Ishikawa (cell line): ENCODE measurements at regions not wholly inside any gene's neighbourhood (a gene's known extent, or its start where the extent isn't known, plus 50 kb on each side); places are given as distances from the start of the nearest gene placed in this dataset.

ENCODE experiments used
- CEBPB ChIP-seq: IDR thresholded peaks from 2 replicates; pipeline ENCODE4 v1.6.1; 2012
- CREB1 ChIP-seq: IDR thresholded peaks from 2 replicates; pipeline ENCODE4 v1.6.1; 2012; ENCODE audit warnings: low read depth
- EGR1 ChIP-seq: IDR thresholded peaks from 2 replicates; pipeline ENCODE4 v1.6.1; 2012
- EP300 ChIP-seq: IDR thresholded peaks from 2 replicates; pipeline ENCODE4 v1.6.1; 2012; ENCODE audit warnings: borderline replicate concordance
- FOXM1 ChIP-seq: IDR thresholded peaks from 2 replicates; pipeline ENCODE4 v1.6.1; 2012; ENCODE audit warnings: low read depth, borderline replicate concordance
- MAX ChIP-seq: IDR thresholded peaks from 2 replicates; pipeline ENCODE4 v1.6.1; 2012
- NFIC ChIP-seq: IDR thresholded peaks from 2 replicates; pipeline ENCODE4 v1.6.1; 2012
- RAD21 ChIP-seq: IDR thresholded peaks from 2 replicates; pipeline ENCODE4 v1.6.1; 2012; ENCODE audit warnings: low read depth
- REST ChIP-seq: IDR thresholded peaks from 2 replicates; pipeline ENCODE4 v1.6.1; 2012; ENCODE audit warnings: low read depth, mild to moderate bottlenecking
- TAF1 ChIP-seq: IDR thresholded peaks from 2 replicates; pipeline ENCODE4 v1.6.1; 2012; ENCODE audit warnings: low read depth, mild to moderate bottlenecking
- TCF12 ChIP-seq: IDR thresholded peaks from 2 replicates; pipeline ENCODE4 v1.6.1; 2012; ENCODE audit warnings: low read depth
- TEAD4 ChIP-seq: IDR thresholded peaks from 2 replicates; pipeline ENCODE4 v1.6.1; 2012
- USF1 ChIP-seq: IDR thresholded peaks from 2 replicates; pipeline ENCODE4 v1.6.1; 2012
- YY1 ChIP-seq: IDR thresholded peaks from 2 replicates; pipeline ENCODE4 v1.6.1; 2012; ENCODE audit warnings: low read depth
- ZBTB7A ChIP-seq: IDR thresholded peaks from 2 replicates; pipeline ENCODE4 v1.6.1; 2012; ENCODE audit warnings: low read depth

GRCh38 chr9:95803197-95803596, 72.3 kb upstream of the ERCC6L2 start:
- TF ChIP-seq REST (no peak), USF1 (no peak), ZBTB7A (no peak), YY1 (no peak)

GRCh38 chr9:95801797-95802196, 73.7 kb upstream of the ERCC6L2 start:
- TF ChIP-seq RAD21 (no peak), TEAD4 (no peak), EP300 (no peak), YY1 (no peak), REST (no peak), TAF1 (no peak), MAX (no peak), NFIC (no peak), EGR1 (no peak), TCF12 (no peak), USF1 (no peak), CEBPB (no peak), FOXM1 (no peak), ZBTB7A (no peak), CREB1 (no peak)

- no peak for TF ChIP-seq CREB1
- no peak for TF ChIP-seq EP300
Measured at GRCh38 chr9:95796029-95796428, 79.5 kb upstream of the ERCC6L2 start.

- TF ChIP-seq CEBPB: no peak
- peak; percentile 66 for TF ChIP-seq NFIC
- no peak for TF ChIP-seq YY1
- no peak for TF ChIP-seq TCF12
- TF ChIP-seq TAF1: no peak
- no peak for TF ChIP-seq MAX
- peak; percentile 53; the same call in 1 of the 2 replicates for TF ChIP-seq TEAD4
Measured at GRCh38 chr9:95793924-95794828, 81.3 kb upstream of the ERCC6L2 start.

GRCh38 chr9:95791695-95792094, 83.8 kb upstream of the ERCC6L2 start:
- TF ChIP-seq USF1 (no peak), EGR1 (no peak), YY1 (no peak), TCF12 (no peak), CEBPB (no peak), TEAD4 (no peak), CREB1 (no peak), NFIC (no peak), REST (no peak), RAD21 (no peak)
